SK-N-SH (cell line): ENCODE measurements at regions not wholly inside any gene's neighbourhood (a gene's known extent, or its start where the extent isn't known, plus 50 kb on each side); places are given as distances from the start of the nearest gene placed in this dataset.

Experiments used
- CTCF ChIA-PET: fragments of 300-600, 350-600 bp; formaldehyde crosslinking; extraction: SDS; loops from one replicate; lab custom pipeline; 2021; lab: Yijun Ruan, JAX
- POLR2A ChIA-PET: fragments of 350-600 bp; sonication (Branson Sonifier 250); formaldehyde crosslinking; extraction: SDS; loops from one replicate; lab custom pipeline; 2020; ENCODE audit warnings: antibody characterized with exemption, inconsistent platforms; lab: Yijun Ruan, JAX
- DNase-seq: peaks from one replicate; pipeline ENCODE4 v3.0.0; 2012
- H2AFZ ChIP-seq: fragments of 200-600 bp; sonication (generic); 2 replicates; pipeline ENCODE4 v1.8.1; 2016; ENCODE audit warnings: antibody characterized with exemption, mild to moderate bottlenecking, low read depth
- H3F3A ChIP-seq: fragments of 200-600 bp; sonication (generic); replicated peaks from 2 replicates; pipeline ENCODE3; 2016; ENCODE audit warnings: antibody characterized with exemption, mild to moderate bottlenecking; ENCODE audit not compliant: insufficient read depth
- H3K27ac ChIP-seq, 2 experiments: fragments of 200-500 bp in 1 of 2; fragments of 200-600 bp in 1 of 2; sonication (Bioruptor generic) in 1 of 2; sonication (generic), shearing (Covaris generic) in 1 of 2; 2 replicates each; pipeline versions ENCODE4 v1.5.1 to v1.6.1; 2014 to 2016; ENCODE audit warnings: low read depth in 2 of 2, inconsistent platforms in 1 of 2, low read length in 1 of 2, mild to moderate bottlenecking in 1 of 2, mixed read lengths in 1 of 2
- H3K27me3 ChIP-seq: fragments of 200-600 bp; sonication (generic), shearing (Covaris generic); 2 replicates; pipeline ENCODE4 v1.6.1; 2016; ENCODE audit warnings: mixed run types; ENCODE audit not compliant: insufficient read depth
- H3K36me3 ChIP-seq, 2 experiments: fragments of 200-500 bp in 1 of 2; fragments of 200-600 bp in 1 of 2; sonication (Bioruptor generic) in 1 of 2; sonication (generic) in 1 of 2; replicated peaks in 1 of 2; 2 replicates each; pipeline versions ENCODE3 to v1.5.1; 2014 to 2016; ENCODE audit warnings: low read length in 1 of 2, mild to moderate bottlenecking in 1 of 2; ENCODE audit not compliant: insufficient read depth in 2 of 2, control insufficient read depth in 1 of 2
- H3K4me1 ChIP-seq, 2 experiments: fragments of 200-500 bp in 1 of 2; fragments of 200-600 bp in 1 of 2; sonication (Bioruptor generic) in 1 of 2; sonication (generic), shearing (Covaris generic) in 1 of 2; 2 replicates each; pipeline versions ENCODE4 v1.5.1 to v1.6.1; 2014 to 2016; ENCODE audit warnings: low read depth in 1 of 2, low read length in 1 of 2, mixed run types in 1 of 2; ENCODE audit not compliant: insufficient read depth in 2 of 2, control insufficient read depth in 1 of 2
- H3K4me2 ChIP-seq: fragments of 200-600 bp; sonication (generic), shearing (Covaris generic); 2 replicates; pipeline ENCODE4 v1.6.1; 2017; ENCODE audit warnings: mixed run types
- H3K4me3 ChIP-seq, 2 experiments: fragments of 200-500 bp in 1 of 2; fragments of 200-600 bp in 1 of 2; sonication (Bioruptor generic) in 1 of 2; sonication (generic), shearing (Covaris generic) in 1 of 2; 2 replicates each; pipeline versions ENCODE4 v1.5.1 to v1.8.1; 2014 to 2016; ENCODE audit warnings: low read depth in 2 of 2, inconsistent platforms in 1 of 2, low read length in 1 of 2, mild to moderate bottlenecking in 1 of 2, mixed read lengths in 1 of 2, moderate library complexity in 1 of 2
- H3K79me2 ChIP-seq: fragments of 200-600 bp; sonication (generic); 2 replicates; pipeline ENCODE4 v1.8.1; 2017; ENCODE audit warnings: mild to moderate bottlenecking; ENCODE audit not compliant: insufficient read depth
- H3K9ac ChIP-seq: fragments of 200-600 bp; sonication (generic); 2 replicates; pipeline ENCODE4 v1.6.1; 2017; ENCODE audit warnings: mixed run types
- H3K9me2 ChIP-seq: fragments of 200-600 bp; sonication (generic); 2 replicates; pipeline ENCODE4 v1.6.1; 2017; ENCODE audit warnings: mixed run types
- H3K9me3 ChIP-seq: fragments of 200-600 bp; sonication (generic); 2 replicates; pipeline ENCODE4 v1.6.1; 2017; ENCODE audit warnings: mixed run types, mild to moderate bottlenecking, moderate library complexity
- H4K20me1 ChIP-seq: fragments of 200-600 bp; sonication (generic); 2 replicates; pipeline ENCODE4 v1.6.1; 2017; ENCODE audit warnings: mild to moderate bottlenecking, mixed run types; ENCODE audit not compliant: insufficient read depth
- ELF1 ChIP-seq: IDR thresholded peaks from 2 replicates; pipeline ENCODE4 v1.4.0; 2012
- FOSL2 ChIP-seq: IDR thresholded peaks from 2 replicates; pipeline ENCODE4 v1.4.0; 2012; ENCODE audit warnings: low read depth, mild to moderate bottlenecking, moderate library complexity, borderline replicate concordance
- FOXJ3 ChIP-seq: sonication (generic); formaldehyde crosslinking; IDR thresholded peaks from 2 replicates; pipeline ENCODE4 v1.5.1; 2020; ENCODE audit warnings: mild to moderate bottlenecking, missing genetic modification reagents
- GABPA ChIP-seq: IDR thresholded peaks from 2 replicates; pipeline ENCODE4 v1.4.0; 2012; ENCODE audit warnings: low read depth, mild to moderate bottlenecking
- GATA2 ChIP-seq: sonication (generic); formaldehyde crosslinking; IDR thresholded peaks from 2 replicates; pipeline ENCODE4 v1.5.0; 2020; ENCODE audit warnings: mild to moderate bottlenecking, missing genetic modification reagents
- JUND ChIP-seq: IDR thresholded peaks from 2 replicates; pipeline ENCODE4 v1.4.0; 2012
- MEF2A ChIP-seq: IDR thresholded peaks from 2 replicates; pipeline ENCODE4 v1.4.0; 2012; ENCODE audit warnings: low read depth, borderline replicate concordance
- PBX3 ChIP-seq: IDR thresholded peaks from 2 replicates; pipeline ENCODE4; 2012
- RCOR1 ChIP-seq: fragments of 150-350 bp; IDR thresholded peaks from 2 replicates; pipeline ENCODE4 v1.6.1; 2017; ENCODE audit warnings: antibody characterized with exemption, low read length
- RFX5 ChIP-seq: IDR thresholded peaks from 2 replicates; pipeline ENCODE4 v1.6.1; 2012; ENCODE audit warnings: mild to moderate bottlenecking, improper control_type of control experiment, low read length
- TEAD4 ChIP-seq: IDR thresholded peaks from 2 replicates; pipeline ENCODE4 v1.4.0; 2012; ENCODE audit warnings: mild to moderate bottlenecking, borderline replicate concordance; ENCODE audit not compliant: insufficient read depth
- USF2 ChIP-seq: fragments of 150-350 bp; IDR thresholded peaks from 2 replicates; pipeline ENCODE4 v1.6.1; 2017; ENCODE audit warnings: antibody characterized with exemption, low read length, low read depth, borderline replicate concordance
- WGBS: methylation state at CpG from one replicate; pipeline ENCODE4 v1.1.6; 2017; ENCODE audit warnings: low lambda C conversion rate; 5-methylcytosine and 5-hydroxymethylcytosine counted together

DNA sequence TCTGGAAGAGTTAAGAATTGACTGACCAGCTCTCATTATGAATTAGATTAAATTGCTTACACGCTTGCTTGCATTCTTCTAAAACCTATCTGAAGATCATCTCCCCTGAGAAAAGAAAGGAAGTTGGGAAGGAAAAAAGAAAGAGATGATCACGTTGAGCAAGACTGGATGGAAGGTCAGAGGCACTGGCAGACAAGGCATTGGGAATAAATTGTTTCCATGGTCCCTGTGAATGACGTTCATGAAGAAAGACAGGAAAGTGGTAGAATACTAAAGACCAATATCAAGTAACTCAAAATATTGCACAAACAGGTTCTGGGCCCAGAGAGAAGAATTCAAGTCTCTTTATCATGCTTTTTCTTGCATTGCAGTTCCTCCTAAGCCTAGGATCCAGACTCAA is 1045.4 kb upstream of the MAP3K7 start:
- no peaks in the 10 kb centered on the region for H4K20me1 ChIP-seq
- H3K4me1 ChIP-seq: no peaks in the 10 kb centered on the region; a peak in 1 of 4 replicates
- no peak overlapping the region for H3K27ac ChIP-seq
- H3K9me3 ChIP-seq: no peaks in the 10 kb centered on the region
- H3K4me3 ChIP-seq: no peak overlapping the region
- H3K36me3 ChIP-seq: no peaks in the 10 kb centered on the region
- no peaks in the 10 kb centered on the region for H3F3A ChIP-seq
- CTCF ChIA-PET: no interaction called here
- H3K79me2 ChIP-seq: no peaks in the 10 kb centered on the region
- H3K4me2 ChIP-seq: no peak overlapping the region
- H2AFZ ChIP-seq: no peak overlapping the region
- no peaks in the 10 kb centered on the region for H3K9me2 ChIP-seq
- WGBS: 25% methylated on average over 3 of the region's 3 CpGs
- H3K27me3 ChIP-seq: no peaks in the 10 kb centered on the region
- no peak for DNase-seq
- POLR2A ChIA-PET: no interaction called here
- TF ChIP-seq MEF2A (no peak), USF2 (no peak), JUND (no peak), TEAD4 (no peak)
- H3K9ac ChIP-seq: no peak overlapping the region

DNA sequence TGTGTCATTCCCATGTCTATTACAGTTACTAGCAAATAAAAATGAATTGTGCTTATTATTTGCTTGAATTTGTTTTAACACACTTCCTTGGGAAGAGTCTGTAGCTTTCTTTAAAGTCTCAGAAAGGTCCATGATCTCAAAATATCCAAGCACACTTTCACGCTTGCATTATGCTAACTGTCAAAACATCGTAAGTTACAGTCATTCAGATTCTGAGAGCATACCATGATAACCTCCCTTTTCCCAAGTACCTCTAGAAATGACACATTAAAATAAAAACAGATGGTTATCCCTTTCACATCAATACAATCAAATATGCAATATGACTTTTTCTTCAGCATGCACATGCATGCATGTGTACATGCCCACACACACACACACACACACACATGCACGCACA is 1044.4 kb upstream of the MAP3K7 start:
- no peaks in the 10 kb centered on the region for H3K27me3 ChIP-seq
- CTCF ChIA-PET: no interaction called here
- 47% methylated on average over 3 of the region's 3 CpGs for WGBS
- H3K4me1 ChIP-seq: no peaks in the 10 kb centered on the region; a peak in 1 of 4 replicates
- no peak overlapping the region for H3K4me2 ChIP-seq
- no peak overlapping the region for H3K27ac ChIP-seq
- no peak overlapping the region for H3K9ac ChIP-seq
- POLR2A ChIA-PET: no interaction called here
- no peak for DNase-seq
- H4K20me1 ChIP-seq: no peaks in the 10 kb centered on the region
- no peaks in the 10 kb centered on the region for H3K36me3 ChIP-seq
- H3K79me2 ChIP-seq: no peaks in the 10 kb centered on the region
- TF ChIP-seq USF2 (no peak), RCOR1 (no peak), GATA2 (CRISPR knock-in tag) (no peak), RFX5 (no peak), GABPA (no peak), ELF1 (no peak), FOXJ3 (CRISPR knock-in tag) (no peak), FOSL2 (no peak), MEF2A (no peak), PBX3 (no peak)
- TF ChIP-seq, all 33 proteins: peak for 0
- Histone ChIP-seq H3K4me3 (no peak overlapping the region), H3K9me3 (no peaks in the 10 kb centered on the region), H3K9me2 (no peaks in the 10 kb centered on the region), H3F3A (no peaks in the 10 kb centered on the region), H2AFZ (no peak overlapping the region)
